LNCaP clone FGC (cell line): ENCODE measurements at regions not wholly inside any gene's neighbourhood (a gene's known extent, or its start where the extent isn't known, plus 50 kb on each side); places are given as distances from the start of the nearest gene placed in this dataset.

Source experiments
- DNase-seq: peaks from one replicate; pipeline ENCODE4 v3.0.0-alpha.2; 2011; ENCODE audit warnings: low read depth
- H3K4me3 ChIP-seq: 2 replicates; pipeline ENCODE4 v1.5.1; 2011; ENCODE audit warnings: mild to moderate bottlenecking, low read depth, low read length, control low read depth
- CTCF ChIP-seq: IDR thresholded peaks from 2 replicates; pipeline ENCODE4 v1.5.1; 2012; ENCODE audit warnings: mild to moderate bottlenecking; ENCODE audit not compliant: control insufficient read depth, insufficient read depth; ENCODE audit errors: extremely low read depth

GRCh38 chr16:6281994-6282393, 1050.7 kb upstream of the RBFOX1 start:
- DNase-seq: no peak
- H3K4me3 ChIP-seq: no peak overlapping the region
- no peak for TF ChIP-seq CTCF

GRCh38 chr16:6281274-6281673, 1051.4 kb upstream of the RBFOX1 start:
- TF ChIP-seq CTCF: no peak
- DNase-seq: no peak
- H3K4me3 ChIP-seq: no peak overlapping the region

- H3K4me3 ChIP-seq: no peak overlapping the region
- DNase-seq: no peak
- TF ChIP-seq CTCF: no peak
Measured at GRCh38 chr16:6280055-6280454, 1052.6 kb upstream of the RBFOX1 start.

- DNase-seq: no peak
- no peak for TF ChIP-seq CTCF
Measured at GRCh38 chr16:6279286-6279685, 1053.4 kb upstream of the RBFOX1 start.

GRCh38 chr16:6274351-6274750, 1058.3 kb upstream of the RBFOX1 start:
- H3K4me3 ChIP-seq: no peak overlapping the region
- no peak for TF ChIP-seq CTCF
- DNase-seq: no peak

More at GRCh38 chr16:6279286-6279685, 1053.4 kb upstream of the RBFOX1 start:
- no peak overlapping the region for H3K4me3 ChIP-seq

GRCh38 chr16:6267682-6268081, 1065.0 kb upstream of the RBFOX1 start:
- H3K4me3 ChIP-seq: no peak overlapping the region
- DNase-seq: no peak
- no peak for TF ChIP-seq CTCF

- no peak overlapping the region for H3K4me3 ChIP-seq
- DNase-seq: no peak
- TF ChIP-seq CTCF: no peak
Measured at GRCh38 chr16:6266703-6267102, 1065.9 kb upstream of the RBFOX1 start.
